ENCODE measurements at regions not wholly inside any gene's neighbourhood (a gene's known extent, or its start where the extent isn't known, plus 50 kb on each side); places are given as distances from the start of the nearest gene placed in this dataset.

DNA sequence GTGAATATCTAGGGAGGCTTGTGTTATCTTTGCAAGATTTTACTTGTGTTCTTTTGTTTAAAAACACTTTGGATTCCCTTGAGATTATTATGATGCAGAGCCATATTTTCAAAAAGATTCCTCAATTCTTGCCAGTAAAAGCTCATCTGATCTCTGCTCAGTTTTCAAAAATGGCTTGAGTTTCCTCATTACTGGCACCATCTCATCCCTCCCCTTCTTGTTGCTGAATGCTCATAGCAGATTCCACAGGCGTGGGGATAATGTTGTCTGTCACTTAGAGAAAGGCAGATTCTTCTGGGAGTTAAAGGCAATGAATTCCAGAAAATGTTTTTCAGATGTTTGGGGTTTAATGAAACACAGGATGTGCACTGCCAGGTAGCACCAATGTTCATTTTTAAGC is 170.4 kb upstream of the TANK start:
- H3K4me3 ChIP-seq, result no peak overlapping the region
- H3K27ac ChIP-seq (ENCODE audit: low read depth in 1 of 2, low read length in 1 of 2), result no peak overlapping the region
- DNase-seq (peak in 2 of 3 donors; percentile 44 to 66), ATAC-seq (ENCODE audit: insufficient read depth, low FRiP score) (no peak)
- peaks cover 0 to 8% (median 4%) of the 10 kb centered on the region in 5 donors for H3K4me1 ChIP-seq (ENCODE audit: control insufficient read depth in 5 of 5, insufficient read depth in 5 of 5, low read length in 5 of 5)
- H3K9ac ChIP-seq (ENCODE audit: insufficient read depth in 1 of 2, low read length in 2 of 2), result no peak overlapping the region
- H3K9me3 ChIP-seq (ENCODE audit: control insufficient read depth in 4 of 4, insufficient read depth in 3 of 4, low read length in 3 of 4), result no peaks in the 10 kb centered on the region
- H3K27me3 ChIP-seq (ENCODE audit: control insufficient read depth in 3 of 3, insufficient read depth in 3 of 3, low read length in 2 of 3), result no peaks in the 10 kb centered on the region
- H3K36me3 ChIP-seq (ENCODE audit: control insufficient read depth in 4 of 4, insufficient read depth in 4 of 4, low read length in 4 of 4), result no peaks in the 10 kb centered on the region
- TF ChIP-seq, protein P1, sequence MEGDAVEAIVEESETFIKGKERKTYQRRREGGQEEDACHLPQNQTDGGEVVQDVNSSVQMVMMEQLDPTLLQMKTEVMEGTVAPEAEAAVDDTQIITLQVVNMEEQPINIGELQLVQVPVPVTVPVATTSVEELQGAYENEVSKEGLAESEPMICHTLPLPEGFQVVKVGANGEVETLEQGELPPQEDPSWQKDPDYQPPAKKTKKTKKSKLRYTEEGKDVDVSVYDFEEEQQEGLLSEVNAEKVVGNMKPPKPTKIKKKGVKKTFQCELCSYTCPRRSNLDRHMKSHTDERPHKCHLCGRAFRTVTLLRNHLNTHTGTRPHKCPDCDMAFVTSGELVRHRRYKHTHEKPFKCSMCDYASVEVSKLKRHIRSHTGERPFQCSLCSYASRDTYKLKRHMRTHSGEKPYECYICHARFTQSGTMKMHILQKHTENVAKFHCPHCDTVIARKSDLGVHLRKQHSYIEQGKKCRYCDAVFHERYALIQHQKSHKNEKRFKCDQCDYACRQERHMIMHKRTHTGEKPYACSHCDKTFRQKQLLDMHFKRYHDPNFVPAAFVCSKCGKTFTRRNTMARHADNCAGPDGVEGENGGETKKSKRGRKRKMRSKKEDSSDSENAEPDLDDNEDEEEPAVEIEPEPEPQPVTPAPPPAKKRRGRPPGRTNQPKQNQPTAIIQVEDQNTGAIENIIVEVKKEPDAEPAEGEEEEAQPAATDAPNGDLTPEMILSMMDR (IDR thresholded peaks at IDR 0.05; ENCODE audit: control extremely low read depth, extremely low read depth), result no peak
- WGBS, 2 donors, result 60 to 83% methylated on average over 1 of the region's 1 CpG

DNA sequence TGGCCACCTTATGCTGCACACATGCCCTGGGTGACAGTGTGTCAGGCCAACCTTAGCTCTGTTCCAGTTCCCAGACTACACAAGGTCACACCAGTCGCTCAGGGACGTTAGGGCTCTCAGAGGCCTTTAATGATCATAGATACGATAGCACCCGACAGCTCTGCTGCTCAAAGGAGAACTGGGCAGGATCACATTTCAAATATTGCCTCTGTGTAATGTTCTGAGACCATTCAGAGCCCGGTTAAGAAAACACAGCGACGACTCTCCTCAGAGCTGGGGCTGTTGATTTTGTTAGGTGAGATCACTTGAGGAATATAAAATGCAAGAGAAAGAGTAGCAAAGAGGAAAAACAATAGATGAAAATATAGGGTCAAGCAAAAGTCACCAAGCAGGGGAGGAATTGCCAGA is 166.6 kb upstream of the TANK start:
- ATAC-seq (ENCODE audit: insufficient read depth, low FRiP score) (no peak), DNase-seq (peak in 2 of 3 donors; percentile 24 to 29)
- no peaks in the 10 kb centered on the region for H3K36me3 ChIP-seq (ENCODE audit: control insufficient read depth in 4 of 4, insufficient read depth in 4 of 4, low read length in 4 of 4)
- no peaks in the 10 kb centered on the region for H3K27me3 ChIP-seq (ENCODE audit: control insufficient read depth in 3 of 3, insufficient read depth in 3 of 3, low read length in 2 of 3)
- peak overlapping the region in 1 of 2 donors; percentile 57 for H3K27ac ChIP-seq (ENCODE audit: low read depth in 1 of 2, low read length in 1 of 2)
- peak overlapping the region in 1 of 2 donors; percentile 43 for H3K9ac ChIP-seq (ENCODE audit: insufficient read depth in 1 of 2, low read length in 2 of 2)
- no peaks in the 10 kb centered on the region for H3K9me3 ChIP-seq (ENCODE audit: control insufficient read depth in 4 of 4, insufficient read depth in 3 of 4, low read length in 3 of 4)
- H3K4me1 ChIP-seq (ENCODE audit: control insufficient read depth in 5 of 5, insufficient read depth in 5 of 5, low read length in 5 of 5), result peaks cover 0 to 8% (median 4%) of the 10 kb centered on the region in 5 donors
- TF ChIP-seq, protein P1 (IDR thresholded peaks at IDR 0.05; ENCODE audit: control extremely low read depth, extremely low read depth), result no peak
- H3K4me3 ChIP-seq, result no peak overlapping the region
- WGBS, 2 donors, result 68 to 83% methylated on average over 7 of the region's 7 CpGs

DNA sequence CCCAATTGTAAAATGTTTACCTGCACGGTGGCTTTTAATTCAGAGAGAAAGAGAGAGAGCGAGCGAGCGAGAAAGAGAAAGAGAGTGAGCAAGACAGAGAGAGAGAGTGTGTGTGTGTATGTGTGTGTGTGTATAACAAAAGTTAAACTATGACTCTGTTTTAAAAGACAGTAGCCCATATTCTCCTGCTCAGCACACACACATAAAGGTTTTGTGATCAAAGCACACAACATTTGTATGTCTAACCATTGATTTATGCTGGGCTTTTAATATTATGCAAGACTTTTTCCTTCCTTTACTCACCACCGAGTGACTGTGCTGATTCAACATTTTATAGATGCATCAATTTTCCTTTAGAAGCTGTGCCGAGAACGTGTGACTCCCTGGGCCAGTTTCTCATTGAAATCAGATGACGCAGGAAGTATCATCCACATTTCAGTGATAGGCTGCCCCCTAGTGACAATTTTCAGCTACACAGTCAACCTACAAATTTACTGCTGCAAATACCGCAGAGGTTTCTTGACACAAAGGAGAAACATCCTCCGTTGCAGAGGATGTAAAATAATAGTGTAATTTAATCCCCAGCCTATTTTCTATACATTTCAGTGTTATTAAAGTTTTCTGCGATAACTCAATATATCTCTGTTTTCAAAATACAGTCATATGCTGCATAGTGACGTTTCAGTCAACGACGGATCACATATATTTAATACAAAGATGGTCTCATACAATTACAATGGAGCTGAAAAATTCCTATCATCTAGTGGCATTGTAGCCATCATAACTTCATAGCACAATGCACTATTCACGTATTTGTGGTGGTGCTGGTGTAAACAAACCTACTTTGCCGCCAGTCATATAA is 165.9 kb upstream of the TANK start:
- 45 to 46% methylated on average over 16 of the region's 16 CpGs for WGBS, 2 donors

More for the DNA sequence above, 165.9 kb upstream of the TANK start:
- Histone ChIP-seq H3K9ac (ENCODE audit: insufficient read depth in 1 of 2, low read length in 2 of 2) (peak overlapping the region in 1 of 2 donors; percentile 43), H3K9me3 (ENCODE audit: control insufficient read depth in 4 of 4, insufficient read depth in 3 of 4, low read length in 3 of 4) (no peaks in the 10 kb centered on the region), H3K27me3 (ENCODE audit: control insufficient read depth in 3 of 3, insufficient read depth in 3 of 3, low read length in 2 of 3) (no peaks in the 10 kb centered on the region), H3K36me3 (ENCODE audit: control insufficient read depth in 4 of 4, insufficient read depth in 4 of 4, low read length in 4 of 4) (no peaks in the 10 kb centered on the region), H3K4me3 (no peak overlapping the region), H3K27ac (ENCODE audit: low read depth in 1 of 2, low read length in 1 of 2) (peak overlapping the region in 1 of 2 donors; percentile 57), H3K4me1 (ENCODE audit: control insufficient read depth in 5 of 5, insufficient read depth in 5 of 5, low read length in 5 of 5) (peaks cover 0 to 7% (median 0%) of the 10 kb centered on the region in 5 donors)
- TF ChIP-seq, protein P1 (IDR thresholded peaks at IDR 0.05; ENCODE audit: control extremely low read depth, extremely low read depth), result peak; percentile 87
- ATAC-seq (ENCODE audit: insufficient read depth, low FRiP score) (peak; percentile 86), DNase-seq (peak; percentile 78 to 93 (median 89))
